K562 (cell line): ENCODE measurements at regions not wholly inside any gene's neighbourhood (a gene's known extent, or its start where the extent isn't known, plus 50 kb on each side); places are given as distances from the start of the nearest gene placed in this dataset.

ENCODE experiments used
- CEBPB ChIP-seq: fragments of 450-650 bp; IDR thresholded peaks from 2 replicates; pipeline ENCODE4 v1.6.1; 2016; ENCODE audit warnings: missing genetic modification characterization, missing compliant biosample characterization
- EP300 ChIP-seq: IDR thresholded peaks from 2 replicates; pipeline ENCODE4 v1.6.1; 2012; ENCODE audit warnings: low read length, improper control_type of control experiment
- HIVEP1 ChIP-seq: fragments of 250-450 bp; sonication (Bioruptor Pico); IDR thresholded peaks from 2 replicates; pipeline ENCODE4 v1.4.0; 2020; ENCODE audit warnings: mild to moderate bottlenecking
- JUN ChIP-seq, 2 experiments: sonication (generic) in 1 of 2; formaldehyde crosslinking in 1 of 2; IDR thresholded peaks; 2 replicates each; pipeline versions ENCODE4 v1.6.1 to v1.8.0; 2012 to 2022; ENCODE audit warnings: borderline replicate concordance in 2 of 2, mild to moderate bottlenecking in 2 of 2, improper control_type of control experiment in 1 of 2, low read depth in 1 of 2, low read length in 1 of 2, missing genetic modification reagents in 1 of 2
- YY1 ChIP-seq, 3 experiments: IDR thresholded peaks; 2 replicates each; pipeline ENCODE4 v1.6.1; 2011; ENCODE audit warnings: low read length in 2 of 3, mild to moderate bottlenecking in 2 of 3, moderate library complexity in 2 of 3, borderline replicate concordance in 1 of 3, control low read depth in 1 of 3, low read depth in 1 of 3; ENCODE audit not compliant: insufficient read depth in 3 of 3, insufficient replicate concordance in 2 of 3, control insufficient read depth in 1 of 3, insufficient read length in 1 of 3; ENCODE audit errors: extremely low read depth in 1 of 3
- ZSCAN29 ChIP-seq: fragments of 450-650 bp; IDR thresholded peaks from 2 replicates; pipeline ENCODE4 v1.6.1; 2017
- TF ChIP-seq, protein P1 (sequence below): IDR thresholded peaks from 2 replicates; pipeline ENCODE4 v1.6.1; 2012; ENCODE audit warnings: low read depth, low read length, improper control_type of control experiment, borderline replicate concordance

DNA sequence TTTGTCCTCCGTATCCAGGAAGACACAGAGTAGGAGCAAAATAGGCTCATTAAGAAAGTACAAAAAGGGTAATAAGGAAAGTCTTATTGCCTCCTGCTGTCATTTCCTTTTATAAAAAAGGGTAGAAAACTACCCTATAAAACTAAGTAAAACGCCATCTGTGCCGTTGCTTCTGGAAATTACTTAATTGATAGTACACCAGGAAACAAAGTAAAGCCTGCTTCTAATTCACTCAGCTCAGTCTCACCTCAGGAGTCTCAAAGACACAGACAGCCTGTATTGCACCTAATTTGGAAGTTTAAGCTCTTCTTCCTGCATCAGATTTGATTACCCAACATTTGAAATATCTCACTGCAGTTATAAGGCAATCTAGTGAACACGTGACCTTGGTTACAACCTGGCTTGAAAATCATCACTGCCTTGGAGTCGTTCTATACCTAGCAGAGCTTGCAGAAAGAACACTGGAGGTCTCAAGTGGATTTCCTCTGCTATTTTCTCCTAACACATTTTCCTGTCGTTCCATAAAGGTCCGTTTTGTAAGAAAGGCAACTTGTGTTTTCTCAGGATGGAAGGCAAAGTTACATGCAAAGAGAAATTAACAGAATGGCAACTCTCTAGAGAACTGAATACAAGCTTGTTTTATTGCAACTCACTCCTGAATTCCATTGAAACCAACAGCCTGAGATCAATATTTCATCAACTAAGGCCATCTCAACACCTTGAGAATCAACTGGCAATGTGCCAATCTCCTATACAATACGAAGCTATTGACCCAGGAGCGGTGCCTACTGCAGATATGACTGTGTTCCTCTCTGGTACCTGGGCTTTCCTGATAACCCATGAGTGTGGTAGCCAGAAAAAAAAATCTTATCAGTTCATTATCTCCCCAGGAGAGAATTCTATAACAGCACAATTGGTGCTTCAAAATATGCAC, 203.3 kb upstream of the LMCD1 start:
- TF ChIP-seq HIVEP1 (CRISPR knock-in tag) = no peak
- TF ChIP-seq, protein P1, sequence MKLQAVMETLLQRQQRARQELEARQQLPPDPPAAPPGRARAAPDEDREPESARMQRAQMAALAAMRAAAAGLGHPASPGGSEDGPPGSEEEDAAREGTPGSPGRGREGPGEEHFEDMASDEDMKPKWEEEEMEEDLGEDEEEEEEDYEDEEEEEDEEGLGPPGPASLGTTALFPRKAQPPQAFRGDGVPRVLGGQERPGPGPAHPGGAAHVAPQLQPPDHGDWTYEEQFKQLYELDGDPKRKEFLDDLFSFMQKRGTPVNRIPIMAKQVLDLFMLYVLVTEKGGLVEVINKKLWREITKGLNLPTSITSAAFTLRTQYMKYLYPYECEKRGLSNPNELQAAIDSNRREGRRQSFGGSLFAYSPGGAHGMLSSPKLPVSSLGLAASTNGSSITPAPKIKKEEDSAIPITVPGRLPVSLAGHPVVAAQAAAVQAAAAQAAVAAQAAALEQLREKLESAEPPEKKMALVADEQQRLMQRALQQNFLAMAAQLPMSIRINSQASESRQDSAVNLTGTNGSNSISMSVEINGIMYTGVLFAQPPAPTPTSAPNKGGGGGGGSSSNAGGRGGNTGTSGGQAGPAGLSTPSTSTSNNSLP = no peak
- TF ChIP-seq JUN (IDR thresholded peaks at IDR 0.05; ENCODE audit: borderline replicate concordance, low read depth, low read length) = no peak
- TF ChIP-seq JUN (CRISPR knock-in tag; IDR thresholded peaks at IDR 0.05; ENCODE audit: borderline replicate concordance) = no peak
- no peak for TF ChIP-seq YY1 (IDR thresholded peaks at IDR 0.05; ENCODE audit: borderline replicate concordance in 1 of 3, control insufficient read depth in 1 of 3, extremely low read depth in 1 of 3, insufficient read depth in 3 of 3, insufficient read length in 1 of 3, insufficient replicate concordance in 2 of 3, low read depth in 1 of 3, low read length in 2 of 3)
- no peak for TF ChIP-seq CEBPB (tag)
- TF ChIP-seq ZSCAN29 = no peak
- TF ChIP-seq EP300 = no peak
